ENCODE measurements at regions not wholly inside any gene's neighbourhood (a gene's known extent, or its start where the extent isn't known, plus 50 kb on each side); places are given as distances from the start of the nearest gene placed in this dataset.

- peaks cover 3% of the 10 kb centered on the region; the same call in 1 of the 2 replicates for H4K20me1 ChIP-seq (replicated peaks; ENCODE audit: control insufficient read depth, insufficient read depth, low read length)
- H3K4me1 ChIP-seq (replicated peaks in 1 of 2; ENCODE audit: control insufficient read depth in 2 of 2, insufficient read depth in 2 of 2, low read length in 2 of 2), result no peaks in the 10 kb centered on the region
- no peaks in the 10 kb centered on the region for H3K79me2 ChIP-seq (ENCODE audit: control insufficient read depth, insufficient read depth, low read length)
- BruUV-seq (replicated peaks), result no TSS peak
- FAIRE-seq (no peak), ATAC-seq (no peak), DNase-seq (ENCODE audit: extremely low read depth in 1 of 4, low spot score in 3 of 4) (no peak)
- intact Hi-C loops (cut with micrococcal nuclease), result no loop called here
- 1% methylated on average over 7 of the region's 7 CpGs for WGBS (ENCODE audit: insufficient coverage, low coverage, missing lambda C conversion rate)
- POLR2A ChIA-PET, result interaction anchor here (1.6 kb wide), 1 partner anchor 15 kb away, joined by 4 read pairs; no protein-coding TSS in a partner anchor
- no peaks in the 10 kb centered on the region for H3K9me1 ChIP-seq (ENCODE audit: control insufficient read depth, insufficient read depth, low read length)
- peaks cover 21 to 56% of the 10 kb centered on the region in 2 experiments; a peak in 4 of 5 replicates for H3K27me3 ChIP-seq (ENCODE audit: control insufficient read depth in 2 of 2, insufficient read depth in 2 of 2, low read length in 2 of 2)
- in situ Hi-C loops (cut with MboI), result no loop called here
- H3K4me2 ChIP-seq (ENCODE audit: insufficient read depth, low read length), result no peak overlapping the region
- H3K36me3 ChIP-seq (ENCODE audit: control insufficient read depth, insufficient read depth, low read length), result no peaks in the 10 kb centered on the region
- CTCF ChIA-PET (ENCODE audit: low intra/inter-chr PET ratio), result no interaction called here
- H2AFZ ChIP-seq (ENCODE audit: low read depth, low read length), result no peak overlapping the region
- no peak overlapping the region; the same call in 2 of the 3 replicates for H3K27ac ChIP-seq (ENCODE audit: extremely low read depth, low read depth, low read length)
- TF ChIP-seq, protein P1, sequence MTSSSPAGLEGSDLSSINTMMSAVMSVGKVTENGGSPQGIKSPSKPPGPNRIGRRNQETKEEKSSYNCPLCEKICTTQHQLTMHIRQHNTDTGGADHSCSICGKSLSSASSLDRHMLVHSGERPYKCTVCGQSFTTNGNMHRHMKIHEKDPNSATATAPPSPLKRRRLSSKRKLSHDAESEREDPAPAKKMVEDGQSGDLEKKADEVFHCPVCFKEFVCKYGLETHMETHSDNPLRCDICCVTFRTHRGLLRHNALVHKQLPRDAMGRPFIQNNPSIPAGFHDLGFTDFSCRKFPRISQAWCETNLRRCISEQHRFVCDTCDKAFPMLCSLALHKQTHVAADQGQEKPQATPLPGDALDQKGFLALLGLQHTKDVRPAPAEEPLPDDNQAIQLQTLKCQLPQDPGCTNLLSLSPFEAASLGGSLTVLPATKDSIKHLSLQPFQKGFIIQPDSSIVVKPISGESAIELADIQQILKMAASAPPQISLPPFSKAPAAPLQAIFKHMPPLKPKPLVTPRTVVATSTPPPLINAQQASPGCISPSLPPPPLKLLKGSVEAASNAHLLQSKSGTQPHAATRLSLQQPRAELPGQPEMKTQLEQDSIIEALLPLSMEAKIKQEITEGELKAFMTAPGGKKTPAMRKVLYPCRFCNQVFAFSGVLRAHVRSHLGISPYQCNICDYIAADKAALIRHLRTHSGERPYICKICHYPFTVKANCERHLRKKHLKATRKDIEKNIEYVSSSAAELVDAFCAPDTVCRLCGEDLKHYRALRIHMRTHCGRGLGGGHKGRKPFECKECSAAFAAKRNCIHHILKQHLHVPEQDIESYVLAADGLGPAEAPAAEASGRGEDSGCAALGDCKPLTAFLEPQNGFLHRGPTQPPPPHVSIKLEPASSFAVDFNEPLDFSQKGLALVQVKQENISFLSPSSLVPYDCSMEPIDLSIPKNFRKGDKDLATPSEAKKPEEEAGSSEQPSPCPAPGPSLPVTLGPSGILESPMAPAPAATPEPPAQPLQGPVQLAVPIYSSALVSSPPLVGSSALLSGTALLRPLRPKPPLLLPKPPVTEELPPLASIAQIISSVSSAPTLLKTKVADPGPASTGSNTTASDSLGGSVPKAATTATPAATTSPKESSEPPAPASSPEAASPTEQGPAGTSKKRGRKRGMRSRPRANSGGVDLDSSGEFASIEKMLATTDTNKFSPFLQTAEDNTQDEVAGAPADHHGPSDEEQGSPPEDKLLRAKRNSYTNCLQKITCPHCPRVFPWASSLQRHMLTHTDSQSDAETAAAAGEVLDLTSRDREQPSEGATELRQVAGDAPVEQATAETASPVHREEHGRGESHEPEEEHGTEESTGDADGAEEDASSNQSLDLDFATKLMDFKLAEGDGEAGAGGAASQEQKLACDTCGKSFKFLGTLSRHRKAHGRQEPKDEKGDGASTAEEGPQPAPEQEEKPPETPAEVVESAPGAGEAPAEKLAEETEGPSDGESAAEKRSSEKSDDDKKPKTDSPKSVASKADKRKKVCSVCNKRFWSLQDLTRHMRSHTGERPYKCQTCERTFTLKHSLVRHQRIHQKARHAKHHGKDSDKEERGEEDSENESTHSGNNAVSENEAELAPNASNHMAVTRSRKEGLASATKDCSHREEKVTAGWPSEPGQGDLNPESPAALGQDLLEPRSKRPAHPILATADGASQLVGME (CRISPR knock-in tag; IDR thresholded peaks at IDR 0.05), result no peak
- TF ChIP-seq ZNF766 (CRISPR knock-in tag; conservative IDR thresholded peaks at IDR 0.05), result no peak
- H3K9me3 ChIP-seq (replicated peaks; ENCODE audit: control insufficient read depth, insufficient read depth, low read depth, low read length), result no peaks in the 10 kb centered on the region
- no peak overlapping the region for H3K9ac ChIP-seq (ENCODE audit: insufficient read depth in 1 of 2, low read depth in 2 of 2, low read length in 2 of 2)
- H3K4me3 ChIP-seq, result no peak overlapping the region
Measured at GRCh38 chr6:159529934-159530333, 163.1 kb downstream of the SOD2 start.

Measured in K562 (cell line).